Caki2 (cell line): ENCODE measurements at regions not wholly inside any gene's neighbourhood (a gene's known extent, or its start where the extent isn't known, plus 50 kb on each side); places are given as distances from the start of the nearest gene placed in this dataset.

Source experiments
- DNase-seq: peaks from one replicate; pipeline ENCODE4 v3.0.0-alpha.2; 2015; ENCODE audit warnings: low read depth
- in situ Hi-C: cut with HindIII; loops from 2 replicates; pipeline ENCODE4 v1.10.0; 2016; ENCODE audit warnings: low sequenced_read_pairs, low pct_unique_long_range_greater_than_20kb, mixed read lengths

DNA sequence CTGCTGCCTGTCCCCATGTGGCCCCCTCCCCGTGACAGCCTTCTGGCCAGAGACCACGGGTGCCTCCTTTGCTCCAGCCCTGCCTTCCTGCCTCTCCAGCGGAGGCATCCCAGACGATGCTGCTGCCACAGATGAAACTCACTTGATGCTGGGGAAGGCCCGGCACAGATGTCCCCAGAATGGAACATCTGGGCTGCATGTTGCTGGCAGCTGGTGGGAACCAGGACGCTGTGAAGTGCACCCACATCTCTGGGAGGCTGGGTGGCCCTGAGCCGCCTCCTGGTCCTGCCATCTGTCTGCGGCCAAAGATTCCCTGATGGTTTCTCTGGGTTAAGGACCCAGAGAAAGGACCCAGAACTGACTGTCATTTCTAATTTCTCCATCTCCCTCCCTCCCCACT lies 51.9 kb upstream of the PTPRS start:
- no peak for DNase-seq
- in situ Hi-C loops = no loop called here

DNA sequence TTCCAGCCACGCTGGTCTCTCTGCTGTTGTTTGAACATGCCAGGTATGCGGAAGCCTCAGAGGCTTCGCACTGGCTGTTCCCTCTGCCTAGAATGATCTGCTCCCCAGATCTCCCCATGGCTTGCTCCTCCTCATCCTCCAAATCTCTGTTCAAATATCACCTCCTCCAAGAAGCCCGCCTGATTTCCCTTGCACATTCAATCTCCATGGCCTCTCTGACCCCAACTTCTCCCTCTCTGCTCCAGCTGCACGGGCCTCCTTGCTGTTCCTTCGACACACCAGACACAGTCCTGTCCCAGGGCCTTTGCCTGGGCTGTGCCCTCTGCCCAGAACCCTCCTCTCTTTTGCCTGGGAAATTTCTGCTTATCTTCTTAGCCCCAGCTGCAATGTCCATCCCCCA lies 52.5 kb upstream of the PTPRS start:
- in situ Hi-C loops = no loop called here
- DNase-seq = no peak

DNA sequence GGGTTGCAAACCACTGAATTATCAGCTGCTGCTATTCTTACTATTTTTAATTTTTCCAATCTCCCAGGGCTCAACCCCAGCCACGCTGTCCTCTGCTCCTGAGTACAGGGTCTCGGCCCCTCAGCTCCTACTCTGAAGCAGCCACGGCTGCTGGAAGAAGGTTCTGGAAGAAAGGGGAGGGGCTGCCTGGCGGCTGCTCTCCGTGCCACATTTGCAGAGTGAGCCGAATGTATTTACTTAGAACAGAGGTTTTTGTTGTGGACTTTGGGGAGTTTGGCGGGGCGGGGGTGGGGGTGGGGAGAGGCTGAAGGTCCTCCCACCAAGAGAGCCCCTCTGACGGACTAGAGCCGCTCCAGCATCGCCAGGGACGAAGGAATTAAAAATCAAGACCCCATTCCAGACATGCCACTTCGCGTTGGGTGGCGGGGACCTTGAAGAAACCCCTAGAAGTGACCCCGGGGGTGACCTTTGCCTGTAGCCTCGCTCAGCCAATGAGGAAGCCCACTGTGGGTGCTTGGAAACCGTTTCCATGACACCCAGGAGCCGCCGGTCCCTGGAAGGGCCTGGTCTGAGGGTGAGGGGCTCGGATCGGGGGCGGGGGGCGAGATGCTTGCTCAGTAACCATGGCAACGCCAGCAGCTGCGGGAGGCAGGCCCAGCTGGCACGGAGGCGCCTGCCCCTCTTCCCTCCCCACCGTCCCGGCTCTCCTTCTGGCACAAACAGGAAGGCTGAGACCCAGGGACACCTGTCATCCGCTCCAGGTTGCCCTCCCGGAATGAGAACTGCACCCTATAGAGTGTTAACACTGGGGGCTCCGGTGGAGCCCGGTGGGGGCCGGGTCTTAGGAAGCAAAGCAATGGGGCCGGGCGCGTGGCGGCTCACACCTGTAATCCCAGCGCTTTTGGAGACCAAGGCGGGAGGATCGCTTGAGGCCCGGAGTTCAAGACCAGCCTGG lies 54.2 kb upstream of the PTPRS start:
- DNase-seq = no peak
- in situ Hi-C loops = no loop called here

DNA sequence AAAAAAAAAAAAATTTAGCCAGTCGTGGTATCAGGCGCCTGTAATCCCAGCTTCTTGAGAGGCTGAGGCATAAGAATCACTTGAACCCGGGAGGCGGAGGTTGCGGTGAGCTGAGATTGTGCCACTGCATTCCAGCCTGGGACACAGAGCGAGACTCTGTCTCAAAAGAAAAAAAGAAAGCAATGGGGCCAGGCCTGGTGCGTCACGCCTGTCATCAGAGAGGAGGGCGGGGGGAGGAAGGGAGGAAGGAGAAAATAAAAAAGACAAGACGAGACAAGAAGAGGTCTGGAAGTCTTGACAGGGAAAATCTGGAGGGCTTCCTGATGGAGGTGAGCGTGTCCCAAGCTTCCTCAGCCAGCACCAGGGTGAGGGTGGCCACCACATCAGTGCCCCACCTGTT lies 54.9 kb upstream of the PTPRS start:
- no peak for DNase-seq

DNA sequence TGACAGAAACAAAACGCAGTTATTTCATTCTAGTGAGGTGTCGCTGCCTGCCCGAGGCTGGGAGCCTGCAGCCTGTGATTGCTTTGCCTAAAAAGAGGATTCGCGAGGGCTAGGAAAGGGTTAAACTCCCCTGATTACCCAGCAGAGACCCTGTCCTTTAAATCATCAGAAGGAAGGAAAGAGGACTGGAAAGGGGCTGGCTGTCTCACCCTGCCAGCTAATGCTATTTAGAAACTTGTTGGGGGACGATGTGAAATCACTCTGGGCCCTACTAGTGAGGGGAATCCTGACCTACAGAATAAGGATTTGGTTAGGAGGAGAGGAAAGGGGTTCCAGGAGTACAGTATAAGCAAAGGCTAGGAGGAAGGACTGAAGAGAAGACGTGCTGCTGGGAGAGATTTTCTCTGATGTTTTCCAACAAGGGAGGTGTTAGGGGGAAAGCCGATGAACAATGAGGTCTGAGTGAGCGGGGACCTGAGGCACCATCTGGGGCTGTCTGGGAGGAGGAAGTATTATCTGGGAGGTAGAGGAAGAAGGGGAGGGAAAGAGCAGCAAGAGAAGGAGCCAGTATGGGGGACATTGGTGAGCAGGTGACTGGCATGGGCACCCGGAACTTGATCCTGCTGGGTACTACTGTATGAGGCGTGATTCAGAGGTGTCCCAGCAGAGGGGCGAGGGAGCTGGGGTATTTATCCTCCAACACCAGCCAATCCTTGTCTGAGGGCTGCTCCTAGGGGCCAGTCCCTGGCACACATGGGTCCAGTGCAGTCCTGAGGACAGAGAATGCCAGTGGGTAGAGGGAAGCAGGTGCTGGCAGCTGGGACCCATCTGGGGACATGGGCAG lies 55.7 kb upstream of the PTPRS start:
- DNase-seq = no peak
- in situ Hi-C loops = no loop called here

More for the DNA sequence above, 54.9 kb upstream of the PTPRS start:
- in situ Hi-C loops = no loop called here

DNA sequence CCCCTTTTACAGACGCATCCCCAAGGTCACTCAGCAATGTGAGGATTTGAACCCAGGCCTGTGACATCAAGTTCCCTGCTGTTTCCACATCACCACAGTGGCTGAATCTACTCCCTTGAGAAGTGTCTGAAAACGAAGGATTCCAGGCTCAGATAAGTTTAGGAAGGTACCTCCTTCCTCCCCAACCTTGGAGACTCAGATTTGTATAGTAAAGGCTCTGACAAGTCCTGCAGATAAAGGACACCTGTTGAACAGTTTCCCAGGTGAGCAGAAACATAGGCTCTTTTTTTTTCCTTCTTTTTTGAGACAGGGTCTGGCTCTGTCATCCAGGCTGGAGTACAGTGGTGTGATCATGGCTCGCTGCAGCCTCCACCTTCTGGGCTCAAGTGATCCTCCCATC lies 56.4 kb upstream of the PTPRS start:
- DNase-seq = no peak
- in situ Hi-C loops = no loop called here

DNA sequence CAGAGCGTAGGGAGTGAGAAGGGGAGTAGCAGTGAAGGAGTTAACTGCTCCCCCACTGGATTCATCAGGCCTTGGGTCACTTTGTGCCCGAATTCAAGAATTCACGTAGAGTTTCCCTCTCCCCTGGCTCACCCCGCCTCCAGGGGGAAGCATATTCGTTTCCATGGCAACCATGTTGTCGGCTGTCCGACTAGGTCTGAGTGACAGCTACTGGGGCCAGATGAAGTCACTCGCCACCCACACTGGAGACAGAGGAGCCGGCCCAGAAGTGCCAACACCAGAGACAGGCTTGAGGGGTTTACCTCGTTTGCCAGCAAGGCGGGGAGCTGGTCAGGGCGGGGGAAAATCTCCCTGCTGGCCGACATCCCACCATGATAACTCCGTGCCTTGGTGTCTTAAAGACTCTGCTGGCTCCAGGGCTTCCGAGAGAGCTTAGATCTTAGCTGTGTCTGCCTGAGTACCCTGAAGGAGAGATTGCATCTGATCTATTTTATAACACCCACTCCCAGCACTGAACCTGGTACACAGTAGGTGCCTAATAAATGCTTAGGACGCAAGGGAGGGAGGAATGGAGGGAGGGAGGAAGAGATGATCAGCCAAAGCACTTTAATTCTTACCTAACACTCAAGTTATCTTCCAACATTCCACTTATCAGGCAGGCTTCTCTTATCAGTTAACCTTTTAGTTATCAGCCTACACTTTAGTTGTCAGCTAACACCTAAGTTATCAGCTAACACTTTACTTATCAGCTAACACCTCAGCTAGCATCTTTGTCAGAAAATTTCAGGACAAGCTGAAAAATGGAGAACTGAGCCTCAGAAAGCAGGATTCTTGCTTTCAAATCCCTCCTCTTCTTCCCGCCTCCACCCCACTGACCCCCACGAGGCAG lies 57.2 kb upstream of the ZNRF4 start:
- in situ Hi-C loops = no loop called here
- peak; percentile 18 for DNase-seq

DNA sequence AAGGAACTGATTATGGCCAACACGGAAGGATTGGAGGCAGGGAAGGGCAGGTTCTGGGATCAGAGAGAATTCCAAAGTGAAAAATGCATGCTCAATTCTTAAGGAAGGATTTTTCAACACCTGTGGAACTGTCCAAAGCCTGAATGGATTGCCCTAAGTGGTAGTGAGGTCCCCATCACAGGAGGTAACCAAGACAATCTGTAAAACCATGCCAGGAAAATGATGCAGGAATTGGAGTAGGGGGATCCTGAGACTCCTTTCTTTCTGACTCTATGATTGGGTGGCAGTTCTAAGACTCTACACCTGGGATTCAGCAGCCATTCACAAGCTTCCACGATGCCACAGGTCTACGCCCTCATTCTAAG lies 56.5 kb upstream of the ZNRF4 start:
- no peak for DNase-seq
- in situ Hi-C loops = no loop called here

DNA sequence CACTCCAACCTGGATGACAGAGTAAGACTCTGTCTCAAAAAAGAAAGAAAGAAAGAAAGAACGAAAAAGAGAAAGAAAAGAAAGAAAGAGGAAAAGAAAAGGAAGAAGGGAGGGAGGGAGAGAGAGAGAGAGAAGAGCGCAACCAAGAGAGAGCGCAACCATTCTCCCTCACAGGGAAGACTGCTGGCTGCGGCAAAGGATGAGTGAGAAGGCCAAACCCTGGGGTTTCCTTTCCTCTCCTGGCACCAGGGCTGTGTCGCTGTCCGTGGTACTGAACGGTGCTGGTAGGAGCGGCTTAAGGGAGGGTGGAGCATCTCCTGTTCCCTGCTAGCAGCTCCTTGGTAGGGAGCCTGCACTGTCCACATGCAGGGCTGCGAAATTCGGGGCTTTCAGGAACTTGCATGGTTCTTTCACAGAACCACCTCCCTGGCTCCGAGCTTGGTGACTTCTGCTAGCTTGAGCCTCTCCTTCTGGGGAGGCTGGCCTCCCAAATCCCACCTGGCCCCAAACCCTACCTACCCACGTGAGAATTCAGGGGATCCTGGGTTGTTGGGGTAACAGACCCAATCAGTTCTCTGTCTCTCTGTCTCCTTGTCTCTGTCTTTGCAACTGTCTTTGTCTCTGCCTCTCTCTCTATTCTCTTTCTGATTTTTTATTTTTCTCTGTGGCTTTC lies 51.1 kb upstream of the ZNRF4 start:
- DNase-seq = peak; percentile 89
- in situ Hi-C loops = no loop called here
